ENCODE measurements at regions not wholly inside any gene's neighbourhood (a gene's known extent, or its start where the extent isn't known, plus 50 kb on each side); places are given as distances from the start of the nearest gene placed in this dataset.

GRCh38 chr13:74476365-74476764, 342.2 kb upstream of the KLF12 start:
- POLR2A ChIA-PET (ENCODE audit: partially characterized antibody) = interaction anchor here (0.6 kb wide), 1 partner anchor 761 kb away, joined by 3 read pairs; no protein-coding TSS in a partner anchor

More at GRCh38 chr13:74476365-74476764, 342.2 kb upstream of the KLF12 start:
- no peak overlapping the region for H3K4me3 ChIP-seq (ENCODE audit: extremely low read depth in 1 of 4, insufficient read depth in 2 of 4, low read depth in 3 of 4, low read length in 4 of 4)
- no peak overlapping the region for H2BK5ac ChIP-seq (ENCODE audit: low read depth, low read length)
- no peak for TF ChIP-seq POLR2A (IDR thresholded peaks at IDR 0.05; ENCODE audit: control extremely low read depth in 1 of 2, low read depth in 2 of 2, low read length in 2 of 2)
- no peak for TF ChIP-seq GTF2F1 (IDR thresholded peaks at IDR 0.05; ENCODE audit: borderline replicate concordance, low read depth, low read length)
- no peak for TF ChIP-seq TAF7 (optimal IDR thresholded peaks at IDR 0.05; ENCODE audit: borderline replicate concordance, low read depth, low read length)
- TF ChIP-seq POLR2AphosphoS5 (IDR thresholded peaks at IDR 0.05; ENCODE audit: low read depth, low read length) = no peak
- no peak overlapping the region for H3K56ac ChIP-seq (replicated peaks; ENCODE audit: insufficient read length, low read depth, low read length)
- H4K5ac ChIP-seq (ENCODE audit: insufficient read length, low read depth, low read length) = no peak overlapping the region
- H4K8ac ChIP-seq (ENCODE audit: extremely low read depth, insufficient read depth, low read length) = no peak overlapping the region
- no peak overlapping the region for H2BK12ac ChIP-seq (ENCODE audit: low read depth, low read length)
- H3K36me3 ChIP-seq (ENCODE audit: control insufficient read depth in 2 of 4, insufficient read depth in 4 of 4, low read length in 3 of 4) = no peaks in the 10 kb centered on the region
- no peak overlapping the region for H3K18ac ChIP-seq (ENCODE audit: extremely low read depth, low read length)
- H3K27ac ChIP-seq (ENCODE audit: low read depth, low read length) = no peak overlapping the region
- no peak overlapping the region for H3K14ac ChIP-seq (ENCODE audit: insufficient read length)
- H2AFZ ChIP-seq (ENCODE audit: low read length) = no peak overlapping the region
- no peaks in the 10 kb centered on the region for H3K9me3 ChIP-seq (ENCODE audit: insufficient read depth in 2 of 2, low read depth in 1 of 2, low read length in 1 of 2)
- H3K79me1 ChIP-seq (ENCODE audit: low read depth, low read length) = no peaks in the 10 kb centered on the region
- DNase-seq (ENCODE audit: low read depth in 1 of 2, low spot score in 2 of 2) = no peak
- no peaks in the 10 kb centered on the region for H3K4me1 ChIP-seq (replicated peaks in 1 of 4; ENCODE audit: control insufficient read depth in 3 of 4, insufficient read depth in 4 of 4, low read length in 3 of 4)
- no peak overlapping the region for H4K91ac ChIP-seq (replicated peaks; ENCODE audit: insufficient read length, low read length)
- H2AK5ac ChIP-seq (ENCODE audit: low read depth, low read length) = no peak overlapping the region
- no peak for FAIRE-seq
- H2BK120ac ChIP-seq (replicated peaks; ENCODE audit: low read depth, low read length) = no peak overlapping the region
- H3K9ac ChIP-seq (replicated peaks in 1 of 4; ENCODE audit: extremely low read depth in 1 of 4, low read depth in 3 of 4, low read length in 3 of 4) = no peak overlapping the region
- 95% methylated on average over 1 of the region's 1 CpG; no CpG with 5 or more reads in 1 of the 2 experiments for WGBS, 2 experiments (ENCODE audit: extremely low coverage in 1 of 2, insufficient coverage in 1 of 2, insufficient read length in 1 of 2, insufficient replicate concordance in 2 of 2, low coverage in 1 of 2, low lambda C conversion rate in 2 of 2, missing lambda C conversion rate in 1 of 2)
- no peaks in the 10 kb centered on the region for H3K79me2 ChIP-seq (ENCODE audit: control insufficient read depth in 1 of 2, insufficient read depth in 2 of 2, low read length in 2 of 2)
- H4K20me1 ChIP-seq (replicated peaks in 1 of 2; ENCODE audit: control insufficient read depth in 1 of 2, insufficient read depth in 2 of 2, low read length in 2 of 2) = no peaks in the 10 kb centered on the region
- no peak overlapping the region for H3K4me2 ChIP-seq (ENCODE audit: insufficient read depth in 1 of 2, low read depth in 2 of 2, low read length in 2 of 2)
- H3K23ac ChIP-seq (ENCODE audit: insufficient read length) = no peak overlapping the region
- CTCF ChIA-PET (ENCODE audit: partially characterized antibody) = no interaction called here
- H2BK15ac ChIP-seq (ENCODE audit: low read length) = no peak overlapping the region
- no peak overlapping the region for H2BK20ac ChIP-seq (ENCODE audit: low read length)
- H3K23me2 ChIP-seq (ENCODE audit: low read depth, low read length) = no peaks in the 10 kb centered on the region
- H3K27me3 ChIP-seq (replicated peaks in 1 of 4; ENCODE audit: control insufficient read depth in 3 of 4, extremely low read depth in 1 of 4, insufficient read depth in 3 of 4, low read length in 3 of 4) = no peaks in the 10 kb centered on the region
- no peak overlapping the region for H3K4ac ChIP-seq (replicated peaks; ENCODE audit: insufficient read length, low read depth, low read length)
